GM12878 (cell line): ENCODE measurements at regions not wholly inside any gene's neighbourhood (a gene's known extent, or its start where the extent isn't known, plus 50 kb on each side); places are given as distances from the start of the nearest gene placed in this dataset.

Experiments used
- CTCF ChIP-seq, 3 experiments: IDR thresholded peaks in 2 of 3; conservative IDR thresholded peaks in 1 of 3; 2 replicates each; pipeline ENCODE4 v1.5.1; 2011; ENCODE audit warnings: low read depth in 3 of 3, low read length in 3 of 3, mild to moderate bottlenecking in 3 of 3, control low read depth in 2 of 3, moderate library complexity in 2 of 3, inconsistent platforms in 1 of 3, mixed read lengths in 1 of 3; ENCODE audit not compliant: control insufficient read depth in 2 of 3, insufficient read depth in 1 of 3; ENCODE audit errors: extremely low read depth in 1 of 3
- E4F1 ChIP-seq: fragments of 450-650 bp; IDR thresholded peaks from 2 replicates; pipeline ENCODE4 v1.6.1; 2018; ENCODE audit warnings: borderline replicate concordance, mild to moderate bottlenecking; ENCODE audit not compliant: partially characterized antibody
- EP300 ChIP-seq, 2 experiments: fragments of 150-350 bp in 1 of 2; IDR thresholded peaks; 2 replicates each; pipeline ENCODE4 v1.6.1; 2011 to 2012; ENCODE audit warnings: low read depth in 2 of 2, low read length in 2 of 2, borderline replicate concordance in 1 of 2, improper control_type of control experiment in 1 of 2, inconsistent platforms in 1 of 2; ENCODE audit not compliant: control insufficient read depth in 1 of 2
- ETV6 ChIP-seq, 2 experiments: fragments of 450-650 bp in 1 of 2; IDR thresholded peaks in 1 of 2; conservative IDR thresholded peaks in 1 of 2; 2 replicates each; pipeline ENCODE4 v1.6.1; 2014; ENCODE audit warnings: antibody characterized with exemption in 1 of 2, borderline replicate concordance in 1 of 2, low read depth in 1 of 2, mild to moderate bottlenecking in 1 of 2, moderate library complexity in 1 of 2
- EZH2 ChIP-seq: IDR thresholded peaks from 2 replicates; pipeline ENCODE4 v1.6.1; 2012; ENCODE audit warnings: low read depth, mild to moderate bottlenecking, control low read depth, inconsistent platforms, low read length, borderline replicate concordance; ENCODE audit not compliant: control insufficient read depth
- PML ChIP-seq: IDR thresholded peaks from 2 replicates; pipeline ENCODE4 v1.6.1; 2012; ENCODE audit warnings: low read length, inconsistent platforms
- SMAD1 ChIP-seq: fragments of 450-650 bp; IDR thresholded peaks from 2 replicates; pipeline ENCODE4 v1.6.1; 2018; ENCODE audit warnings: mild to moderate bottlenecking, low read depth; ENCODE audit not compliant: partially characterized antibody
- TAF1 ChIP-seq: IDR thresholded peaks from 2 replicates; pipeline ENCODE4 v1.6.1; 2011; ENCODE audit warnings: mild to moderate bottlenecking, low read depth, low read length, borderline replicate concordance
- TBL1XR1 ChIP-seq: IDR thresholded peaks from 2 replicates; pipeline ENCODE4 v1.6.1; 2012; ENCODE audit warnings: low read depth, low read length, improper control_type of control experiment
- ZNF24 ChIP-seq: fragments of 450-650 bp; IDR thresholded peaks from 2 replicates; pipeline ENCODE4 v1.6.1; 2017; ENCODE audit warnings: antibody characterized with exemption, mild to moderate bottlenecking

GRCh38 chr16:17723531-17724134 lies 252.9 kb upstream of the XYLT1 start:
- TF ChIP-seq CTCF (IDR thresholded peaks at IDR 0.05 in 2 of 3, conservative IDR thresholded peaks at IDR 0.05 in 1 of 3; ENCODE audit: control insufficient read depth in 2 of 3, extremely low read depth in 1 of 3, insufficient read depth in 1 of 3, low read depth in 3 of 3, low read length in 3 of 3) (no peak), EZH2 (no peak), TAF1 (no peak), ZNF24 (no peak), SMAD1 (no peak), E4F1 (no peak), ETV6 (conservative IDR thresholded peaks at IDR 0.05 in 1 of 2, IDR thresholded peaks at IDR 0.05 in 1 of 2; ENCODE audit: borderline replicate concordance in 1 of 2, low read depth in 1 of 2) (no peak), PML (no peak), EP300 (IDR thresholded peaks at IDR 0.05; ENCODE audit: borderline replicate concordance in 1 of 2, control insufficient read depth in 1 of 2, low read depth in 2 of 2, low read length in 2 of 2) (no peak), TBL1XR1 (no peak)
